ENCODE measurements at regions not wholly inside any gene's neighbourhood (a gene's known extent, or its start where the extent isn't known, plus 50 kb on each side); places are given as distances from the start of the nearest gene placed in this dataset.
"Not testable (repeated sequence)": the region's sequence is repeated elsewhere in the genome, so short reads cannot be mapped to it uniquely, and the experiment has no call there.

DNA sequence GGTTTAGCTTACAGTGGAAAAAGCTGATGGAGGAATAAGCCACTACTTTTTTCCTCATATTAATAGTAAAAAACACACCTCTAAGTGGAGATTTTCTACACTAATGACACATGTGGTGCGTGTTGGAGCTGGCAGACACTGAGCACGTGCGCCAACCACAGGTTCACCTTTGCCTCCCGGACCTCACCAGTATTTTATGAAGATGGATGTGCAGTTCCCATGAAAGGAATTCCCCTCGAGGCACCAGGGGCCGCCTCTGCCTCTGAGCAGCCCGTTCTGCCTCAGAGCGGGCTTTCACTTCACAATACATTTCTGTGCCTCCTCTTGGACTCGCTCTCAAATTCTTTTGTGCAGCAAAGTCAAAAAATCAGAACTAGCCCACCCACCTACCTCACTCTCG lies 477.5 kb upstream of the ADARB2 start:
- no peak for DNase-seq

GRCh38 chr10:2214092-2214491 lies 476.8 kb upstream of the ADARB2 start:
- DNase-seq = no peak

DNA sequence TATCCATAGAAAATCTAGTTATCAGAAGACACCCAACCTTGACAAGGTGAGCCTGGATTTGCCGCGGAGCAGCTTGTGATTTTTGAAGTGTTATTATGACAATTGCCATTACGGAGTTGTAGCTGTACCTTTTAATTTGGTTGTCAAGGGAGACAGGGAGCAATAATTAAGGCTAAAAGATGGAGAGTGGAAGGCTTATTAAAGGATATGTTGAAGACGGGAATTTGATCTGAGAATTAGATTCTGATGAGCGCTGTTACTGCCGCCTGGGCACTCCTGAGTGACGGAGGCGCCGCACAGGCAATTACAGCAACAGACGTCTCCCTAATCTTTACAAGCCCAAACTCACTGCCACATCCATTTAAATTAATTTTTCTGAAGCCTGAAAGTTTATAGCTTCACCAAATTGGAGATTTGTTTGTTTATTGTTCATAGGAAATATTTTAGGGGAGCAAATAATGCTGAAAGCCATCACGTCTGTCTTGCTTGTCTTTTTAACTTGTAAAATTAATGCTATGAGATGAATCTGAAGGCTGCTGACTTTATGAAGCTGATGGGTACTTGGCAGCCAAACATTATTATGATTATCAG lies 475.0 kb upstream of the ADARB2 start:
- no peak for DNase-seq

DNA sequence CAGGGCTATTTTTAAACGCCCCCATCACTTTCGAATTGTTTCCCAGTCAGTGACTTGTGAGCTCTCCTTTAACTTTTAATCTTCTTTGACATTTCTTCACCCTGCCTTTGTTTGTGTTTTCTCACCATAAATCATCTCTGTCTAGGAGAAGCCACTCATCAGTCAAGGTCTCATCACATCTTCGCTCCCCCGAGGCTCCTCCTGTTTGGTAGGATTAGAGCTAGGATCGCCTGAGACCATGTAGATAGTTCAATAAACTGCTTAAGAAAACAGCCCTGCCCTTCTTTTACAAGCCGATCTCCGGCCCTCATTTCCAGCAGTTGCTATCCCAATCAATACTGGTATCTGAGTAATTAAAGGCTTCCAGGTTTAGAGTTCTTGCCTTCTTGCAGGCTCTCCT lies 472.8 kb upstream of the ADARB2 start:
- DNase-seq = no peak

- DNase-seq = no peak
Measured at GRCh38 chr10:2208106-2208505, 470.8 kb upstream of the ADARB2 start.

DNA sequence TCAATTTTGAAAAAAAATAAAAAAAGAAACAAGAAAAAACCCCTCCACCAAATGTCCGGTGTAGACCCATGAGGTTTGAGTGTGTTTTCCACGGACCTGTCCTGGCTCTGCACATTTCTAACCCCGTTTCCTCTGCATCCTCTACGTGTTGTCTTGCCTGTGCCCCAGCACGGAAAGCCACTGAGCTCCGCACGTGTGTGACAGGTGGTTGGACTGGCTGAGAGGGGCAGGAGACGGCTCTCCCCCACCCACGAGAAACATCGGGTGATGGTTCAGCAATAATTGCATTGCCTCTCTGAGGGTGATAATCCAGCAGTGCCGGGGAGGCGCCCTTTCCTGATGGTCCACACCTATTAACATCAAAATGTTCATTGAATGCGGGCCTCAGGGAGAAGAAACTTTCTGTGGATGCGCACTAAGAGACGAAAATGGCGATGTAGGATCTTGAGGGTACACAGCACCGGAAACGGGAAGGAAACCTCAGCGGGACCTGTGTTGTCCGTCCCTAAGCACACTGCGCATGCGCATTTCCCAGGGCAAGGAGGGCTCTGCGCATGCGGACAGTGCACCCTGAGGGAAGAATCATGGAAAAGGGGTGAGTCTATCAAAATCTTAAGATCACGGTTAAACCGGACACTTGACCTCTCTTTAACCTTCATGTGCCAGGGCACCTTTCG lies 470.1 kb upstream of the ADARB2 start:
- no peak for DNase-seq

- DNase-seq = no peak
Measured at GRCh38 chr10:2205406-2205805, 468.1 kb upstream of the ADARB2 start.

GRCh38 chr10:2202401-2202800 lies 465.1 kb upstream of the ADARB2 start:
- DNase-seq = no peak

- DNase-seq = no peak
Measured at GRCh38 chr10:2201534-2202099, 464.3 kb upstream of the ADARB2 start.

GRCh38 chr10:2197663-2198062 lies 460.3 kb upstream of the ADARB2 start:
- no peak for DNase-seq

- DNase-seq = no peak
Measured at GRCh38 chr10:2196272-2196671, 458.9 kb upstream of the ADARB2 start.

GRCh38 chr10:2189356-2189755 lies 452.0 kb upstream of the ADARB2 start:
- DNase-seq = not testable (repeated sequence)

GRCh38 chr10:2188371-2188770 lies 451.0 kb upstream of the ADARB2 start:
- no peak for DNase-seq

DNA sequence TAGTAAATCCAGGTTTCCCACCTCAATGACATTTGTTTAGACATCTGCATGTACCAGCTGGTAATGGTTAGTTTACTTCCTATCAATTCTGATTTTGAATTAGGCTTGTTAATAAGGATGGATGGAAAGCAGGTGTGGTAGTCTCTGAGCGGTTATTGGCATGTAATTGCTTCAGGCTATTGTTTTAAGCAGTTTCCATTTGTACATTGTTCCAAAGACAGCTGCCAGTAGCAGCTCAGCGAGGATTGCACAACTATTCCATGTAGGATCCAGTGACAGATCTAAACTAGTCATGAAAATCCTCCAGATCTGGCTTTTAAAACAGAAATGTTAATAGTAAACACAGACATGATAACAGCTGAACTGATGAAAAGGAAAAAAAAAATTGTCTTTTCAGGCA lies 436.0 kb upstream of the ADARB2 start:
- DNase-seq = peak; percentile 20

DNA sequence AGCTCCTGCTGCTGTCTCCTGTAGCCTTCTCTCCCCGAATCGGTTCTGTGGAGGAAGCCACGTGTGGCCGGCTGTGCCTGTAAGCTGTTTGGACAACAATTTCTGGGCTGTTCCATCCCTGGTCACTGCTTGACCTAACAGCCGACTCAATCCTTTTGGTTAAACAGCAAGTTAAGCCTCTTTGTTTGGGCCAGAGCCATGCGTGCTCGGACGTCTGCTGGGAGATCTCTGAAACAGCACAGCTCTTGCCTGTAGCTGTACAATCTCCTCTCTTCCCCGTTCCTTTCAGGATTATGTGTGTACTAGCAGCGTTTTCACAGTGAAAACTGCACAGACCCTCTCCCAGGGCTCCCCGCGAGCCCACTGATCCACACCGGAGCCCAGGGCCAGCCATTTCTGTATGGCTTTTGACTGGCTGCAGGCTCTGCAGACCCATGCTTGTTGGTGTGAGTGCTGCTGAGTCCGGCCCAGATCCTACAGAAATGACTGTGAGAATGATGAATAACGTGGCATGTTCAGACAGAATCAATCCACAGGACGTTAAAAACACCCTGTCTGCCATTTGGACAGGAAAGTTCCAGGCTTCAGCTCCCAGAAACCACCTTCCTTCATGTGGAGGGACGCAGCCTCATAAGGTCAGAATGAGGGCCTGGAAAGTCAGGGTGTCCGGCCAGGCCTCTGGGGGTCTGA lies 428.6 kb upstream of the ADARB2 start:
- no peak for DNase-seq

GRCh38 chr10:2150288-2150687 lies 413.0 kb upstream of the ADARB2 start:
- no peak for DNase-seq

DNA sequence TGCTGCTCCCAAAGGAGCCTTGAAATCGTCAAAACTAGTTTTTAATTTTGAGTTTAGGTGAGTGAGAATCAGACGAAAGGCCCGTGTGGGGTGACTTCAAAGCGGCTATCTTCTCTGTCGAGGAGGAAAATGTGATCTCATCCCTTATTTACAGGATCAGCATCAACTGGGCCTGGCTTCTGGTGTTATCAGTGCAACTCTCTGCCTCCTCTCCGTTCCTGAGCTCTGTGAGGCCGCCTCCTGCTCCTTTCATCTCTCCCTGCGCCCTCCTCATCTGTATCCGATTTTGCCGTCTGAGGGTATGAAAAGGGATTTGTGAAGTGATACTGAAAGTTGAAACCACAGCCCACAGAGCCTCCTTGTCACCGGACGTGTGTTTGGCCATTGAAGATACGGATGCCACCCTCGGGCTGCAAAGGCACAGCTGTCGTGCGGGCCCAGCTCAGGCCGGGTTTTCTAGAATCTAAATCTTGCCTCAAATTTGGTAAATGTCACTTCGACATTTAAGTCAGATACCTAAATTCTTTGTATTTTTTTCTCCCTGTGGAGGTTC lies 408.7 kb upstream of the ADARB2 start:
- DNase-seq = no peak

DNA sequence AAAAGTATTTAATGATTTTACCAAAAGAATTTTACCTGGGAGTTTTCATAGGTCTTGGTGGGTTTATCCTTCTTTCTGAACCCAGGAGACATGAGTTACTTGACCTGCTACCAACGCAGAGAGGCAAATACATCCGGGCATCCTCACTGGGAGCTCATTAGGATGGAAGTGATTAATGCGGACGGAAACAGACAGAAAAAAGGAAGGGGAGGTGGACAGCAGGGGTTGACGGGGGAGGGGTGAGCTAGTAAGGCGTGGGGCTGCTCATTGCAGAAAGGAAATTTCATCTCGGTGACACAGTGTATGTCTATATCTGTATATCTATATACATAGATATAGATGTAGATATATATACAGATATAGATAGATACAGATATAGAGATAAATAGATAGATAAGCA lies 408.2 kb upstream of the ADARB2 start:
- no peak for DNase-seq

DNA sequence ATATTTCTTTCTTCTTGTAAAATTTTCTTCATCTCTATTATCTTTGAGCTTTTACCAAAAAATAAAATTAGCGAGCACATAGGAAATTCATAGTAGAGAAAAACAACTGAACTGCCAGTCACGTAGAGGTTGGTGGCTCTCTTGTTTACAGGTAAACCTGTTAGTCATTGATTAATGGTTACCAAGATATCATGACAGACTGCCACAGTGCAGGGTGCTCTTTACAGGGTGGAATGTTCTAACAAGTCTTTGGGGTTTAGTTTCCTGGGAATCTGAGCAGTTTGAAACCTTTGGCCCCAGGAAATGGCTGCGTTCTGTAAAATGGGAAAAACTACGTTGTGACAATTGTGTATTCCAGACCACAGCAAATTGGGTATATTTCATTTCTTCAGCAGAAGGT lies 407.3 kb upstream of the ADARB2 start:
- DNase-seq = no peak

GRCh38 chr10:2143213-2143835 lies 406.0 kb upstream of the ADARB2 start:
- no peak for DNase-seq

GRCh38 chr10:2139746-2140145 lies 402.4 kb upstream of the ADARB2 start:
- no peak for DNase-seq

DNA sequence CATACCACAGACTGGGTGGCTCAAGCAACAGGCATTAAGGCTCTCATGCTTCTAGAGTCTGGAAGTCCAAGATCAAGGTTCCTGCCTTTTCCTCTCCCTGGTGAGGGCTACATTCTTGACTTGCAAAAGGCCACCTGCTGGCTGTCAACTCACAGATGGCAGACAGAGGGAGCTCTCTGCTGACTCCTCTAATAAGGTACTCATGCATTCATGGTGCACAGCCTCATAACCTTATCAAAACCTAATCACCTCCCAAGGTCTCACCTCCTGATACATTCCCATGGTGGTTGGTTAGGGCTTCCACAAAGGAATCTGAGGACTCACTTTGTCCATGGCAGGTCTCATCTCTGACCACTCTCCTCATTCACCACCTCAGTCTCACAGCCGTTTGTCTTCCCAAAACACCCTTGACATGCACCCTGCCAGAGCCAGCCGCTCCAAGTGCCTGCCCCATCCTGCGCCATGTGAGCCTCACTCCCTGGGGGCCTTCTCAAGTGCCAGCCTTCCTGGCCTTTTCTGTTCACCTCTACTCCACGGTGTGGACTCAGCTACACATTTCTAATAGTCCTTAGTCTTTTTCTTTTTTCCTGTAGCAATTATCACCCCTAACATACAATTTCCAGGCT lies 400.3 kb upstream of the ADARB2 start:
- DNase-seq = peak; percentile 23

Data from NCI-H748 treated with DMSO at 0.1 percent for 48 hours (cell line).